ENCODE measurements at regions not wholly inside any gene's neighbourhood (a gene's known extent, or its start where the extent isn't known, plus 50 kb on each side); places are given as distances from the start of the nearest gene placed in this dataset.

DNA sequence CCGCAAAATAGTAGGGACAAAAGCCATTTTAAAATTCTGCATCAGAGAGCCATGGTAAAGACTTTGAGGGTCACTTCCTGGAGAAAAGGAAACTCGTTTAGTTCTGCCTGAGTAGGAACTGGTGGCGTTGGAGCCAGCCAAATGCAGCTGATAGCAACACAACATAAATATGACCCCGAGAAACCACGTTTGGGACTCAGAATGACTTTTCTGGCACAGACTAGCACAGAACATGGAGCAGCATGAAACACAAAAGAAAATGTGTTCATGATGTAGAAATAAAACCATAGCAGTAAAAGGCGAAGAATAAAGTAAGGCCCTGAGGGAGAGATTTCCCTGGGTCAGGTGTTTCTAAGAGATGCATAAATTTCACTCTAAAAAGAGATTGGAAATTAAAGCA, 149.2 kb upstream of the KLHL29 start:
- no peak overlapping the region for H3K4me3 ChIP-seq (ENCODE audit: low read depth, low read length)
- TF ChIP-seq, protein P1, sequence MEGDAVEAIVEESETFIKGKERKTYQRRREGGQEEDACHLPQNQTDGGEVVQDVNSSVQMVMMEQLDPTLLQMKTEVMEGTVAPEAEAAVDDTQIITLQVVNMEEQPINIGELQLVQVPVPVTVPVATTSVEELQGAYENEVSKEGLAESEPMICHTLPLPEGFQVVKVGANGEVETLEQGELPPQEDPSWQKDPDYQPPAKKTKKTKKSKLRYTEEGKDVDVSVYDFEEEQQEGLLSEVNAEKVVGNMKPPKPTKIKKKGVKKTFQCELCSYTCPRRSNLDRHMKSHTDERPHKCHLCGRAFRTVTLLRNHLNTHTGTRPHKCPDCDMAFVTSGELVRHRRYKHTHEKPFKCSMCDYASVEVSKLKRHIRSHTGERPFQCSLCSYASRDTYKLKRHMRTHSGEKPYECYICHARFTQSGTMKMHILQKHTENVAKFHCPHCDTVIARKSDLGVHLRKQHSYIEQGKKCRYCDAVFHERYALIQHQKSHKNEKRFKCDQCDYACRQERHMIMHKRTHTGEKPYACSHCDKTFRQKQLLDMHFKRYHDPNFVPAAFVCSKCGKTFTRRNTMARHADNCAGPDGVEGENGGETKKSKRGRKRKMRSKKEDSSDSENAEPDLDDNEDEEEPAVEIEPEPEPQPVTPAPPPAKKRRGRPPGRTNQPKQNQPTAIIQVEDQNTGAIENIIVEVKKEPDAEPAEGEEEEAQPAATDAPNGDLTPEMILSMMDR (IDR thresholded peaks at IDR 0.05; ENCODE audit: insufficient read depth, low read length) = no peak
- no peak for DNase-seq (ENCODE audit: low read depth)

DNA sequence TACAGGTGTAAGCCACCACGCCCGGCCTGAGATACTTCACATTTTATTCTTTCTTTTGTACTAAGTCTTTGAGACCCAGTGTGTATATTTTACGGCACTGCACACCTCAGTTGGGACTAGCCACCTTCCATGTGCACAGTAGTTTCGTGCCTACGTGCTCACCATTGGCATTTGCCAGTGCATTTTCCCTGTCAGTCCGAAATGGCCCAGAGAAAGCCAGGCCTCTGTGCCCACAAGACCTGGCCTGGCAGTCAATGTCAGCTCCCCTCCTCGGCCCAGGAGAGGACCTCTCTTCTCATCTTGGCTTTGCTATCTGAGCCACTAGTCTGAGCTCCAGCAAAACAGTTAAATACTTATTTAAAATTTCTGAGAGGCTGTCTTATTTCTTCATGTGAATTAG, 147.8 kb upstream of the KLHL29 start:
- TF ChIP-seq, protein P1 (IDR thresholded peaks at IDR 0.05; ENCODE audit: insufficient read depth, low read length) = no peak
- DNase-seq (ENCODE audit: low read depth) = no peak
- no peak overlapping the region for H3K4me3 ChIP-seq (ENCODE audit: low read depth, low read length)

DNA sequence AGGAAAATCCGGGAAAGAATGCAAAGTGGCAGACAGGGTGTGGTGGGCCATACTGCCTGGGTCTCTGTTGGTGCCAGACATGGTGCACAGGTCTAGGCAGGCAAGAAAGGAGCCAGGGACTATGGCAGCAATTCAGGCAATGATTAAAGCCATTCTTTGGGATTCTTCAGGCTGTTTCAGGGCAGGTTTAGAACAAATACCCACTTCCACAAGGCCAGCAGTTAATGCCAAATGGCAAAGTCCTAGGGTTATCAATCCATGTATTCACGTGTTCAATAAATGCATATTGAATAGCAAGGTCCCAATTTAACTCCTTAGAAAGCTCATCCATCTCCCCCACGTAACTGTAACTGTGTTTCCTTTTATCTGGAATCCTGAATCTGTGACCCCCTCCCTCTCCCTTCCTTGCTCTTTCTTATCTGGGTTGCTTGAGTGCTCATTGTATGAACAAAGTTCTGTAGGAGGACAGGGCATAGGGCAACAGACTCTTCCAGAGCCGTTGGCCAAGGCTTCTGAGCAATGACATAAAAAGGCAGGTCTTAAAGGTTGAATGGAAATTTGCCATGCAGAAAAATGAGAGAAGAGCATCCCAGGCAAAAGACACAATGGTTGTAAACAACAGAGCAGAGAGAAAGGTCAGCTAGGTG, 146.8 kb upstream of the KLHL29 start:
- H3K4me3 ChIP-seq (ENCODE audit: low read depth, low read length) = no peak overlapping the region
- TF ChIP-seq, protein P1 (IDR thresholded peaks at IDR 0.05; ENCODE audit: insufficient read depth, low read length) = no peak
- DNase-seq (ENCODE audit: low read depth) = no peak

- no peak overlapping the region for H3K4me3 ChIP-seq (ENCODE audit: low read depth, low read length)
- DNase-seq (ENCODE audit: low read depth) = no peak
- TF ChIP-seq, protein P1 (IDR thresholded peaks at IDR 0.05; ENCODE audit: insufficient read depth, low read length) = no peak
Observed at GRCh38 chr2:23239374-23239773, 145.6 kb upstream of the KLHL29 start.

DNA sequence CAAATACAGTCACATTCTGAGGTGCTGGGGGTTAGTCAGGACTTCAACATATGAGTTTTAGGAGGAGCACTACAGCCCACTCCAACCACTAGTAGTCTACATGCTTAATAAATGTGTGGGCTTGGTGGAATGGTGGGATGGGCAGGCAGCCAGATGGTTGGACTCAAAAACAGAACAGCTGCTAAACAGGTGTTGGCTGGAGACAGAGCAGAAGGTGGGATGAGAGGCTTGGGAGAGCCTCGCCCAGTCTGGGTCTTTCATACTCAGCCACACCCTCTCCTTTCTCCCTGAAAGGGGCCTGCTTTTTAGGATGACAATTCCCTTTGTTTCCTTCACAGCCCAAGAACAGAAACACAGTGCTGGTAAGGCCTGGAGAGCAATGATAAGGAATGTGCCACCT, 143.9 kb upstream of the KLHL29 start:
- TF ChIP-seq, protein P1 (IDR thresholded peaks at IDR 0.05; ENCODE audit: insufficient read depth, low read length) = no peak
- H3K4me3 ChIP-seq (ENCODE audit: low read depth, low read length) = no peak overlapping the region
- DNase-seq (ENCODE audit: low read depth) = no peak

DNA sequence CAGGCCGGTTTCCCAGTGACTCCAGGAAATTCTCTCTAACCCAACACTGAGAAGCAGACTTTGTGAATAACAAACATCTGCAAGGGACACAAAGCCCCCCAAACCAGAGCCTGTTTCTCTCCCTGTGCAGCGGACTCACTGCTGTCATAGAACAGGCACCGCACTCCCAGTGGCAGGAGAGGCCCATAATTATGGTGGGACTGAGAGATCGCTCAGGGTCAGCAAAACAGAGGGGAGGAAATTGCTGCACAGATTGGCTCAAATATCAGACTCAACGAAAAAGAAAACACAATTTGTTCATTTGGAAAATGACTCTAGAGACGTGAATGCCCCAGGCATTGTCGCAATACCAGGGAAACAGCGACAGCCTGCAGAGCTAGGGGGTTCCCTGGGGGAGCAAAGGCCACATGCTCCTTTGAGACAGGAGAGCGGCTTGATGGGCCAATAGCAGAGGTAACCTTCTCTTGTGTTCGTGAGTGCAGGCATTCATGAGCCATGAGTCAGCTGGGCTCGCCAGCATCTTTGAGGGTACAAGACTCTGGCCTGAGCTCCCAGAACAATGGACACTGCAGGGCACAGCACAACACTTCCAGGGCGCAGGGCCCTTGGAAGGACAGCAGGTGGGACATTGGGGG, 143.3 kb upstream of the KLHL29 start:
- no peak overlapping the region for H3K4me3 ChIP-seq (ENCODE audit: low read depth, low read length)
- no peak for DNase-seq (ENCODE audit: low read depth)
- TF ChIP-seq, protein P1 (IDR thresholded peaks at IDR 0.05; ENCODE audit: insufficient read depth, low read length) = no peak

Data from fibroblast of the aortic adventitia (primary cell).